Thymus (tissue), 11 donors: ENCODE measurements at regions not wholly inside any gene's neighbourhood (a gene's known extent, or its start where the extent isn't known, plus 50 kb on each side); places are given as distances from the start of the nearest gene placed in this dataset.
A peak's percentile ranks its signal among the peaks of the same experiment; 100 is the strongest.

Experiments
- DNase-seq, 9 donors: peaks; one replicate each; pipeline ENCODE4 v3.0.0-alpha.2; 2013; ENCODE audit warnings: low spot score in 9 of 9, low read depth in 6 of 9, missing footprints in 1 of 9
- H3K27ac ChIP-seq, 2 donors: one replicate each; pipeline ENCODE4 v1.5.1; 2013; ENCODE audit warnings: control low read depth in 1 of 2, low read depth in 1 of 2, low read length in 1 of 2, mild to moderate bottlenecking in 1 of 2, moderate library complexity in 1 of 2
- H3K27me3 ChIP-seq, 2 donors: one replicate each; pipeline ENCODE4 v1.5.1; 2013; ENCODE audit warnings: low read length in 1 of 2; ENCODE audit not compliant: control insufficient read depth in 2 of 2, insufficient read depth in 1 of 2
- H3K36me3 ChIP-seq, 2 donors: one replicate each; pipeline ENCODE4 v1.5.1; 2013; ENCODE audit warnings: low read length in 1 of 2, mild to moderate bottlenecking in 1 of 2, moderate library complexity in 1 of 2; ENCODE audit not compliant: control insufficient read depth in 2 of 2, insufficient read depth in 2 of 2
- H3K4me1 ChIP-seq, 2 donors: one replicate each; pipeline ENCODE4 v1.5.1; 2013; ENCODE audit warnings: low read length in 2 of 2; ENCODE audit not compliant: control insufficient read depth in 2 of 2, insufficient read depth in 2 of 2
- H3K4me3 ChIP-seq, 2 donors: one replicate each; pipeline ENCODE4 v1.5.1; 2013; ENCODE audit warnings: low read length in 2 of 2, control low read depth in 1 of 2, mild to moderate bottlenecking in 1 of 2
- H3K9me3 ChIP-seq, 2 donors: one replicate each; pipeline ENCODE4 v1.5.1; 2013; ENCODE audit warnings: low read length in 1 of 2, mild to moderate bottlenecking in 1 of 2; ENCODE audit not compliant: control insufficient read depth in 2 of 2, insufficient read depth in 1 of 2
- WGBS: extraction: QIAGEN DNeasy Blood & Tissue Kit; methylation state at CpG from one replicate; pipeline ENCODE4 v1.1.7; 2013; 5-methylcytosine and 5-hydroxymethylcytosine counted together
- donor health status: healthy.

DNA sequence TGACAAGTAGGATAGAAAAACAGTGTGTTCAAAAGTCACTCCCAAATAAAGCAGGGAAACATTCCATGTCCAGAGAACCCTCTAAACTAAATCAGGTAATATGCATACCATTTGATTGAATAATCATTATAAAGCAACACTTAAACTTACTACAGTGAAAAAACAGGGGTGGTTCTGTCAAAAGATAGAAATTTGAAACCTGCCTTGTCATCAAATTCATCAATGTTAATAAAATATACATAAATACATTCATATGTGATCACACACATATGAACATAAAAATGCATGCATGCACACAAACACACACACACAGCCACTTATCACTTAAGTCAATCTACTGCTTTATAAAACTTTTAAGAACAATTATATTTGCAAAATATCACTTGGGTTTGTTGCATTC is 485.8 kb upstream of the TECRL start:
- no peak overlapping the region for H3K27ac ChIP-seq
- H3K27me3 ChIP-seq = no peaks in the 10 kb centered on the region
- no peaks in the 10 kb centered on the region for H3K4me1 ChIP-seq
- DNase-seq = no peak
- H3K36me3 ChIP-seq = no peaks in the 10 kb centered on the region
- no peak overlapping the region for H3K4me3 ChIP-seq
- no peaks in the 10 kb centered on the region for H3K9me3 ChIP-seq

- WGBS = 86% methylated on average over 5 of the region's 5 CpGs
Measured at GRCh38 chr4:64893205-64893604, 484.0 kb upstream of the TECRL start.

GRCh38 chr4:64889906-64890610 is 480.8 kb upstream of the TECRL start:
- Histone ChIP-seq H3K36me3 (no peaks in the 10 kb centered on the region), H3K27ac (no peak overlapping the region), H3K4me3 (no peak overlapping the region), H3K9me3 (no peaks in the 10 kb centered on the region), H3K4me1 (no peaks in the 10 kb centered on the region), H3K27me3 (no peaks in the 10 kb centered on the region)
- 87% methylated on average over 5 of the region's 5 CpGs for WGBS
- DNase-seq = no peak

More at GRCh38 chr4:64893205-64893604, 484.0 kb upstream of the TECRL start:
- no peak overlapping the region for H3K4me3 ChIP-seq
- H3K27me3 ChIP-seq = no peaks in the 10 kb centered on the region
- no peak overlapping the region for H3K27ac ChIP-seq
- H3K36me3 ChIP-seq = no peaks in the 10 kb centered on the region
- no peak for DNase-seq
- no peaks in the 10 kb centered on the region for H3K4me1 ChIP-seq
- H3K9me3 ChIP-seq = no peaks in the 10 kb centered on the region

GRCh38 chr4:64883087-64883807 is 474.0 kb upstream of the TECRL start:
- Histone ChIP-seq H3K9me3 (no peaks in the 10 kb centered on the region), H3K4me1 (peaks cover 9 to 13% of the 10 kb centered on the region in 2 donors), H3K27me3 (no peaks in the 10 kb centered on the region), H3K4me3 (peak overlapping the region in 1 of 2 donors; percentile 4), H3K36me3 (no peaks in the 10 kb centered on the region), H3K27ac (peak overlapping the region in 1 of 2 donors; percentile 78)
- WGBS = 15% methylated on average over 5 of the region's 5 CpGs
- DNase-seq = peak in 7 of 9 donors; percentile 4 to 73 (median 40)

DNA sequence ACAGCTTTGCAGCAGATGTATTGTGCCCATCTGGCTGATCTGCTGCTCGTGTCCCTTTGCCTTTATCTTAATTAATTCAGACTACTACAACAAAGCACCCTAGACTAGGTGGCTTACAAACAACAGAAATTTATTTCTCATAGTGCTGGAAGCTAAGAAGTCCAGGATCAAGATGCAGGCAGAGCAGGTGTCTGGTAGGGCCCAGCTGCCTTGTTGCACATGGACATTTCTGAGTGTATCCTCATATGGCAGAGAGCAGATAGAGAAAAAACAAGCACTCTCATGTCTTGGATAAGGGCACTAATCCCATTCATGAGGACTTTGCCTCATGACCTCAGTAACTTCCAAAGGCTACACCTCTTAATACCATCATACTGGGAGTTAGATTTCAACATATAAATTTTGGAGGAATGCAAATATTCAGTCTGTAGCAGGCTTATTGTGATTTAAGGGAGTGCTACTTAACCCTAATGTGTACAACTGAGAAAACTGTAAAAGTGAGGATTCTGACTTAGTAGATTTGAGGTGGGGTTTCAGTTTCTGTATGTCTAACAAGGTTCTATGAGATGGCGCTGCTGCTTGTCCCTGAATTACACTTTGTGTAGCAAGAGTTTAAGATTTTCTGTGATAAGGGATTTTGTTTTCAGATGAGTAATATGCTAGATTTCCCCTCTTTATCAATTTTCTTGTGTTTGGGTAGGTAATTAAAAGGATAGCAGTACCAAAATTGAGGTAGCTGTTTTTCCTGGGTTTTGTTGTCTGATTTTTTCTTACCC is 473.2 kb upstream of the TECRL start:
- no peak overlapping the region for H3K4me3 ChIP-seq
- peak overlapping the region in 1 of 2 donors; percentile 78 for H3K27ac ChIP-seq
- no peaks in the 10 kb centered on the region for H3K9me3 ChIP-seq
- H3K36me3 ChIP-seq = no peaks in the 10 kb centered on the region
- H3K27me3 ChIP-seq = no peaks in the 10 kb centered on the region
- peak in 6 of 9 donors; percentile 5 to 50 (median 16) for DNase-seq
- 36% methylated on average over 2 of the region's 2 CpGs for WGBS
- H3K4me1 ChIP-seq = peaks cover 9 to 13% of the 10 kb centered on the region in 2 donors

GRCh38 chr4:64880557-64880956 is 471.3 kb upstream of the TECRL start:
- Histone ChIP-seq H3K9me3 (no peaks in the 10 kb centered on the region), H3K4me3 (no peak overlapping the region), H3K4me1 (peaks cover 9 to 13% of the 10 kb centered on the region in 2 donors), H3K27me3 (no peaks in the 10 kb centered on the region), H3K36me3 (no peaks in the 10 kb centered on the region), H3K27ac (no peak overlapping the region)
- WGBS = 96% methylated on average over 12 of the region's 12 CpGs
- DNase-seq = no peak

DNA sequence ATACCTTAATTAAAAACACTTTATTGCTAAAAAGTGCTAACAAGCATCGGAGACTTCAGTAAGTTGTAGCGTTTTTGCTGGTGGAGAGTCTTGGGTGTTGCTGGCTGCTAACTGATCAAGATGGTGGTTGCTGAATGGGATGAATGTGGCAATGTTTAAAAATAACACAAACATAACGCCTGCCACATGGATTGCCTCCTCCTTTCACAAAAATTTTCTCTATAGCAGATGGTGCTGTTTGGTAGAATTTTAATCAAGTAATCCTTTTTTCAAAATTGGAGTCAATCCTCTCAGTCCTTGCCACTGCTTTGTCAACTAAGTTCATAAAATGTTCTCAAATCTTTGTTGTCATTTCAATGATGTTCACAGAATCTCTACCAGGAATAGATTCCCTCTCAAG is 466.8 kb upstream of the TECRL start:
- Histone ChIP-seq H3K27me3 (no peaks in the 10 kb centered on the region), H3K27ac (no peak overlapping the region), H3K4me3 (no peak overlapping the region), H3K4me1 (no peaks in the 10 kb centered on the region), H3K36me3 (no peaks in the 10 kb centered on the region), H3K9me3 (no peaks in the 10 kb centered on the region)
- no peak for DNase-seq
- WGBS = 93% methylated on average over 3 of the region's 3 CpGs

GRCh38 chr4:64870558-64870957 is 461.3 kb upstream of the TECRL start:
- DNase-seq = no peak
- no peak overlapping the region for H3K4me3 ChIP-seq
- no peaks in the 10 kb centered on the region for H3K36me3 ChIP-seq
- H3K4me1 ChIP-seq = no peaks in the 10 kb centered on the region
- no peak overlapping the region for H3K27ac ChIP-seq
- H3K9me3 ChIP-seq = no peaks in the 10 kb centered on the region
- no peaks in the 10 kb centered on the region for H3K27me3 ChIP-seq
- WGBS = 77% methylated on average over 4 of the region's 4 CpGs

- DNase-seq = no peak
- no peak overlapping the region for H3K27ac ChIP-seq
- no peaks in the 10 kb centered on the region for H3K4me1 ChIP-seq
- H3K9me3 ChIP-seq = no peaks in the 10 kb centered on the region
- H3K36me3 ChIP-seq = no peaks in the 10 kb centered on the region
- WGBS = 71% methylated on average over 5 of the region's 5 CpGs
- H3K27me3 ChIP-seq = no peaks in the 10 kb centered on the region
- H3K4me3 ChIP-seq = no peak overlapping the region
Measured at GRCh38 chr4:64857815-64858214, 448.6 kb upstream of the TECRL start.
